HG03432 (cell line): ENCODE measurements at regions not wholly inside any gene's neighbourhood (a gene's known extent, or its start where the extent isn't known, plus 50 kb on each side); places are given as distances from the start of the nearest gene placed in this dataset.
A peak's percentile ranks its signal among the peaks of the same experiment; 100 is the strongest.

Source experiments
- ATAC-seq: cut with Tn5 transposase; IDR thresholded peaks from one replicate; pipeline ENCODE4 v1.9.1; 2021; ENCODE audit warnings: mild to moderate bottlenecking, moderate library complexity; ENCODE audit not compliant: unreplicated experiment

DNA sequence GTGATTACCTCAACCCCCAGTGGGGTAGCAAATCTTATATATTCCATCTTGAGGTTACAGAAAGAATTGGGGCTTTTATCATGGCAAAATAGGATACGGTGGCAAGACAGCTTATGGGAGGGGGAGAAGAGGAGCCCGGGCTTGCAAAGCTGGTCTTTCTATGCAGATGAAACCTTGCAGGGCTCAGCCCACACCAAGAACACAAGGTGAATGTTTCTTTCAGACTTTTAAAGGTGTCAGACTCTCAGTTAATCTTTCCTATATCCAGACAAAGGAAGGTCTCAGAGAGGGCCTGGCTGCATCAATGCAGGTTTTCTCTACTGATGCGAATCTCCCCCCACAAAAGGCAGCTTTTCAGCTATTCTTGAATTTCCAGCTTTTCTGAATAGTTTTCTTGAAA lies 59.9 kb upstream of the WDR17 start:
- no peak for ATAC-seq

DNA sequence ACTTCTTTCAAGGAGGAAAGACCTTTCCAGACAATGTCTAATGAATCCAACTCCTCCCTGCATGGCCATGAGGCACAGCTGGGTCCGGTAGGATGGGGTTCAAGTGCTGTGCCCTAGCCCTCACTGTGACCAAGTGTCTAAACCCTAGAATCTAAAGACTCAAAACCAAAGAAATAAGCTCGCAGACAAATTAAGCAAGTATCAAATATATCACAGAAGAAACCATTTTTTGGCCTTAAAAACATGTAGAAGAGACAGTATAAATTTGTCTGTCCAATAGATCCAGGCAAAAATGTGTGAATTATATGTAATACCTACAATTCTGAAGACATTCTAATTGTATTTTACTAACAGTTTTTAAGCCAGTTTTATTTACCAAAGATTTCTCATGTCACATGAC lies 56.4 kb upstream of the WDR17 start:
- no peak for ATAC-seq

DNA sequence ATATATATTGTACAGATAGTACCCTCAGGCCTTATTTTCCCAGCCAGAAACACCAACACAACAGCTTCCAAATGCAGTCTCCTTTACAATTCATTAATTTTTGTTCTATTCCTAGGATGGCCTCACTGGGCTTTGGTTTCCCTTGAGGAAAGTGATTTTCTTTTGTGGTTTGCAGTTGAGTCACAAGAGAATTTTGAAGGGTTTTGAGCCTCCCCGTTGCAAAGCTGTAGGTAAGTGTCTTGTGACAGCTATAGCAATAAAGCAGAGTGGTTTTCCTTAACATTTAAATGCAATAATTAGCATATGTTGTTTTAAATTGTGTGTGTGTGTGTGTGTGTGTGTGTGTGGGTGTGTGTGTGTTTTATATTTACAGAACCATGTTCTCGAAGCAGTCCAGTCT lies 54.1 kb upstream of the WDR17 start:
- ATAC-seq: peak; percentile 39

DNA sequence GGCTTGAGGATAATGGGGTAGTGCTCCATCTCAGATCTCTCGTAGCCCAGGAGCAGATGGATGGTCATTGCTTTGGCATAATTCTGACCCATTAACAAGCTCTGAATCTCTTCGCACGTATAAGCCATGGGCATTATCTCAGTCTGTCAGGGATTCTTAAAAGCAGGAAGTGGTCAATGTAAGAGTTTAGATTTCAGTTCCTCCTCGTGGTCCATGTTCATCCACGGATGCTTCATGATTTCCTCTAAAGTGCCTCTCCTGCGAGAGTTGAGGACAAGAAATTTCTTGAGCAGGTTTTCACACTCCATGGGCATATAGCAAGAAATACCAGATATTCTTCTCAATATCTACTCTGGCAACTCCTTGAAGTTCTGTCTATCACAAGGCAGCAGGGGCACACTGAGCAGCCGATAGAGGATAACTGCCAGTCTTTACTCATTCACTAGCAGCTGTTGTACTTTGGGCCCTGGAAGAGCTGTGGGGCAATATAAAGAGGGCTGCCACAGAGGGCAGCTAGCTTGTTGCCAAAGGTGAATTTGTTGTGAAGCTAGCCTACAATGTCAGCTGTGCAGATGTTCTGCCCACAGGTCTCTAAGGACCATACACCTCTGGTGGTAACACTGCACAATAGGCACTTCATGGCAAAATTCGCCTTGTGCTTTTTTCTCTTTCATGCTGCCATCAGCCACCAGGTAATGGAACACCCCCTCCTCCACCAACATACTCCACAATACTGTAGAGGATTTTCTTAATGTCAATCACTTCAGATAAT lies 52.0 kb upstream of the WDR17 start:
- ATAC-seq: peak; percentile 87

DNA sequence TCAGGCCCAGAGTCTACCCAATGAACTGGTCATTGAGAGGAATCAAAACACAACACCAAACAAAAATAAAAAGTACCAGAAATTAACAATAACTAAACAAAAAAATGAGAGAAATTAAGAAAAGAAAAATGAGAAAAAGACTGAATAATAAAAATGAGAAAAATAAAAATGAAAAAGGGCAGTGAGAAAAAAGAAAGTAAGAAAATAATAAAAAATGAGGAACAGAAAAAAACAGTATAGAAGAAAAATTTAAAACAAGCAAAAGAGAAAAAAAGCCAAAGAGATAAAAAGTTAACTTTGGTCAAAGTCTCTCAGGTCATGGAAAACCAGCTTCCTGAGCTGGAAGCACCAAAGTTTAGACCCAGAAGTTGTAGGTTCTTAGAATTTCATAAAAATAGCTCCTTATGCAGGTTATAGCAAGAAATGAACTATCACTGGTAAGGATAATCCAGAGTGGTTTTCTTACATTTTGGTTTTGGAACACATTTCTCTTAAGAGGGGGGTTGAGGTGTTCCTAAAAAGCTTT lies 51.0 kb upstream of the WDR17 start:
- ATAC-seq: no peak
